CD4-positive, alpha-beta T cell treated with Interleukin-15 for 4 hours (primary cell): ENCODE measurements at regions not wholly inside any gene's neighbourhood (a gene's known extent, or its start where the extent isn't known, plus 50 kb on each side); places are given as distances from the start of the nearest gene placed in this dataset.

Experiments
- DNase-seq: peaks from one replicate; pipeline ENCODE4 v3.0.0-alpha.2; 2020; ENCODE audit warnings: low spot score

- no peak for DNase-seq
Observed at GRCh38 chr7:3234851-3235250, 66.2 kb upstream of the SDK1 start.

GRCh38 chr7:3235322-3235721, 65.7 kb upstream of the SDK1 start:
- DNase-seq: no peak

GRCh38 chr7:3236268-3236667, 64.8 kb upstream of the SDK1 start:
- DNase-seq: no peak

GRCh38 chr7:3238525-3239210, 62.4 kb upstream of the SDK1 start:
- no peak for DNase-seq

DNA sequence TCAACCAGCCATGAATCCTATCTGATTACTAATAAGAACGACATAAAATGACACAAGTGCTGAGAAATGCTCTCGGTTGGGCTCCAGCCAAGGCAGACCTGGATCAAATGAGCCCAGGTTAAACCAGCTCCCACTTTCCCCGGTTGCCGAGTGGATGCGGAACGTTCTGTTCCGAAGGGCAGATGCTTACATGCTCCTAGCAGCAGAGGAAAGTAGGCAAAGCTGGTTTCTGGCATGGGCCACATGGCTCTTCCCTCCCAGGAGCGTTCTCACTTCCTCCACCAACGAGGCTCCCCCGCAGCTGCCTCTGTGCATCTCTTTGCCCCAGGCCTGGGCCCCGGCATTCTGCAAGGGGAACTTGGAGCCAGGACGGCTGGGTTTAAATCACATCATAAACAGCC, 61.8 kb upstream of the SDK1 start:
- DNase-seq: no peak

DNA sequence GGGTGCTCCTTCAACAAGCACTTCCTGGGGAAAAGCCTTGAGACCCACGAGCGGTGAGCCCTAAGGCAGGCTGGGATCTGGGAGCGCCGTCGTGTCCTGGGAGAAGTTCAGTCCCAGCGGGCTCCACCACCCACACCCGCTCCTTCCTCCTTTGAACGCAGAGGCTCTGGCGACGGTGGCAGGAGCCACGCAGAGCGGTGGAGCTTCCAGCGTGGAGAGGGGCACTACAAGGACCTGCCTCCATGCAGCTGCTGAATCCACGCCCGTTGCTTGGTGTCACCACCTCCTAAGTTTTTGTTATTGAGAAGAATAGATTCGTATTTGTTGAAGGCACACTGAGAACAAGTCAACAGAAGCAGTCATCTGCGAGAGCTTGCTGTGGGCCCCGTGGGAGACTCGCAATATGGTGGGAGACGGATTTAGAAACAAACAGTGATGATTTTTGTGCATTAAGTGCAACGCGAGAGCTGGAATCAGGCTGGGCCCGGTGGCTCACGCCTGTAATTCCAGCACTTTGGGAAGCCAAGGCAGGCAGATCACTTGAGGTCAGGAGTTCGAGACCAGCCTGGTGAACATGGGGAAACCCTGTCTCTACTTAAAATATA, 60.1 kb upstream of the SDK1 start:
- DNase-seq: no peak

DNA sequence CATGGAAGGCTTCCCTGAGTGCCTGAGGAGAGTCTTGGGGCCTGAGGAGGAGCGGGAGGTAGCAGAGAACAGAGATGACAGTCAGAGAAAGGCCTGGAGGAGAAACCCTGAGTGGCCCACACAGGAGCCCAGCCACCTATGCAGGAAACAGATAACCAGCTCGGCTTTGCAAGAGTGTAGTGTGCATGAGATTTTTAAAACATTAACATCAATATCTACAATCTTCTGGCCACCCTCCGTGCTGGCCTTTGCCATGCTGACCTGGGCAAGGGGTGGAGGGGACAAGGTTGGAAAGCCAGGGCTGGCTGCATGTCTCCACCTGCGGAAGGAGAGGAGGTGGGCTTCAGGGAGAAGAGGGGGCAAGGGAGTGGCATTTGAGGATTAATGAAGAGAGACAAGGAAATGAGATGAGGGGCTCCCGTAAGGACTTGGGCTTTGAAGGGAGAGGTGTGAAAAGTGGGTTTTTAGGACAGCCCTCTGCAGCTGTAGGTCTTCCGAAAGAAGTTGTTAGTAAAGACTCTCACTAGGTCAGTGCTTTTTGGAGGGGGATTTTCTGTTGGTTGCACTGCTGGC, 59.3 kb upstream of the SDK1 start:
- DNase-seq: no peak

DNA sequence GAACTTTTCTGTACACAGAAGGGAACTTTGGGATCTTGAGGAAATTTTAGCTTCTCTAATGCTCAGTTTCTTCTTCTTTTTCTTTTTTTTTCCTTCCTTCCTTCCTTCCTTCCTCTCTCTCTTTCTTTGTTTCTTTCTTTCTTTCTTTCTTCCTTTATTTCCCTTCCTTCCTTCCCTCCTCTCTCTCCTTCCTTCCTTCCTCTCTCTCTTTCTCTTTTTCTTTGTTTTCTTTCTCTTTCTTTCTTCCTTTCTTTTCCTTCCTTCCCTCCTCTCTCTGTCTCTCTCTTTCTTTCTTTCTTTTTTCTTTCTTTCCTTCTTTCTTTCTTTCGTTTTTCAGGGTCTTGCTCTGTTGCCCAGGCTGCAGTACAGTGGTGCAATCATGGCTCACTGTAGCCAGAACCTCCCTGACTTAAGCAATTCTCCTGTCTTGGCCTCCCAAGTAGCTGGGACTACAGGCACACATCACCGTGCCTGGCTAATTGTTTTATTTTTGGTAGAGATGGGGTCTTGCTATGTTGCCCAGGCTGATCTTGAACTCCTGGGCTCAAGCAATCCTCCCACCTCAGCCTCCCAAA, 58.6 kb upstream of the SDK1 start:
- no peak for DNase-seq

DNA sequence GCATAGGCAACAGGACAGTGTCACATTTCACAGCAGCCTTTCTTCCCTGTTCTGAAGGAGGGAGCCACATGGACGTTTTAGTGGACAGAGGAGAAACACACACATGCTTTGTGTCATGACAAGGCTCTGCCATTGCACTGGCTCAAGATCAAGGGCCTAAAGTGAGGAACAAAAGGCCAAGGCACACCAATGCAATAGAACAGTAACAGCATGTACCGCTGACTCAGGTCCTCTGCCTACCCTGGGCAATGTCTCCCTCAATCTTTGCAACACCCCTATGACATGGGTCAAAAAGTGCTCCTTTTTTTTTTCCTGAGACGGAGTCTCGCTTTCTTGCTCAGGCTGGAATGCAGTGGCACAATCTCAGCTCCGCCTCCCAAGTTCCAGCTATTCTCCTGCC, 57.8 kb upstream of the SDK1 start:
- no peak for DNase-seq

- no peak for DNase-seq
Observed at GRCh38 chr7:3243680-3244079, 57.4 kb upstream of the SDK1 start.

- no peak for DNase-seq
Observed at GRCh38 chr7:3244241-3244814, 56.7 kb upstream of the SDK1 start.

GRCh38 chr7:3245077-3245476, 56.0 kb upstream of the SDK1 start:
- DNase-seq: no peak

GRCh38 chr7:3245721-3246120, 55.3 kb upstream of the SDK1 start:
- DNase-seq: no peak

DNA sequence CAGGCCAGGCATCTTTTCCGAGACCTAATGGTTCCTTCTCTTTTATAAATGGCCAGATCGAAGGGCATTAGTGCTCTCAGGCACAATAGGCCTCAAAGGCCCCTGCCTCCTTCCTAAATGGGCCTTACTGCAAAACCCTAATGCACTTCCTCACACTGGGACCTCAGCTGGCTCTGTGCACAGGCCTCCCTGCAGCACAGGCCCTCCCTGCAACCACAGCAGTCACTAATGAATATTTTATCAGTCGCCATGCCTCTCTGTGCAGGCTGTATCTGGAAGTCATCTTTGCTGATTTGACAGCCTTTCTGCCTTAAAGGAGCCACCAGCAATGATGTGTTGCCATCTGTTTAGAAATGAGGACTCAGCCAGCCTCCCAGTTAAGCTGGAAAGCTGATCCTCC, 54.9 kb upstream of the SDK1 start:
- DNase-seq: no peak

DNA sequence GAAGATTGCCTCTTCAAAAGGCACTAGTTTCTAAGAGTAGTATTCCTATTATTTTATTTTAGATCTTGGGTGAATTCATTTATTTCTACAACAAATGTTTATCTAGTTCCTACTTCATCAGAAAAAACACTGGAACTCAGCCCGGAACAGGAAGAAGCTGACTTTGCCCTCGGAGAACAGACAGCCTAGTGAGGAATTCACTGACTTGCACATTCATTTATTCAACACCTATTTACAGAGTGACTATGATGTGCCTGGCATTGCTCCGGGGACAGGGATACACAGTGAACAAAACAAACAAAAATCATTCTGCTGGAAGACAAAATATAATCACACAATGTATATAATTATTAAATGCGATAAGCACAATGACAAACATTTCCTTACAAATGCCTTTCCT, 54.4 kb upstream of the SDK1 start:
- no peak for DNase-seq

DNA sequence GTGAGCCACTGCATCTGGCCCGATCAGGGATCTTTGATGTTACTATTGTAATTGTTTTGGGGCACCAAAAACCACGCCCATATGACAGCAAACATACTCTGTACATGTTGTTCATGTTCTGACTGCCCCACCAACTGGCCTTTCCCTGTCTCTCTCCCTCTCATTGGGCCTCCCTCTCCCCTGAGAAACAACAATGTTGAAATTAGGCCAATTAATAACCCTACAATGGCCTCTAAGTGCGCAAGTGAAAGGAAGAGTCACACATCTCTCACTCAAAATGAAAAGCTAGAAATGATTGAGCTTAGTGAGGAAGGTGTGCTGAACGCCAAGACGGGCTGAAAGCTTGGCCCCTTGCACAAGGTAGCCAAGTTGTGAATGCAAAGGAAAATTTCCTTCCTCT, 50.3 kb upstream of the SDK1 start:
- no peak for DNase-seq
